ENCODE measurements at regions not wholly inside any gene's neighbourhood (a gene's known extent, or its start where the extent isn't known, plus 50 kb on each side); places are given as distances from the start of the nearest gene placed in this dataset.

DNA sequence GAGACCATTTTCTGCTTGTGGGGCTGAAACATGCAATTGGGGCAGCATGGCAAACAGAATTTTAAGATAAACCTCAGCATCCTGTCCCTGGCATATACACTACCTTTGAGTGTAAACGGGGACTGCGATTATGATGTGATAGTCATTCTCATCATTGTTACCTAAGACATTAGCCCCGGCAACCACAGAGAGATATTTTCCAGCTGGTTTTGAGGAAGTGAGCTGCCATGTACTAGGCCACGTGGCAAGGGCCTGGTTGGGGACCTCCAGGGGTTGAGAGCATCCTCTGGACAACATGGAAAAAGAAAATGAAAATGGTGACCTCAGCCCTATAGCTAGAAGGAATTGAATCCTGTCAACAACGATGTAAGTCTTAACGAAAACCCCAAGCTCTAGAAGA lies 623.6 kb upstream of the CDH18 start:
- Histone ChIP-seq H3K9me3 (ENCODE audit: control insufficient read depth, insufficient read depth, low read length) (no peaks in the 10 kb centered on the region), H3K4me1 (ENCODE audit: control insufficient read depth, insufficient read depth, low read length) (peaks cover 7% of the 10 kb centered on the region), H3K36me3 (ENCODE audit: control insufficient read depth, insufficient read depth, low read length) (no peaks in the 10 kb centered on the region), H3K27me3 (ENCODE audit: control insufficient read depth, insufficient read depth, low read length) (no peaks in the 10 kb centered on the region), H3K9ac (ENCODE audit: low read depth, low read length) (no peak overlapping the region), H3K4me3 (ENCODE audit: low read depth, low read length) (no peak overlapping the region)

DNA sequence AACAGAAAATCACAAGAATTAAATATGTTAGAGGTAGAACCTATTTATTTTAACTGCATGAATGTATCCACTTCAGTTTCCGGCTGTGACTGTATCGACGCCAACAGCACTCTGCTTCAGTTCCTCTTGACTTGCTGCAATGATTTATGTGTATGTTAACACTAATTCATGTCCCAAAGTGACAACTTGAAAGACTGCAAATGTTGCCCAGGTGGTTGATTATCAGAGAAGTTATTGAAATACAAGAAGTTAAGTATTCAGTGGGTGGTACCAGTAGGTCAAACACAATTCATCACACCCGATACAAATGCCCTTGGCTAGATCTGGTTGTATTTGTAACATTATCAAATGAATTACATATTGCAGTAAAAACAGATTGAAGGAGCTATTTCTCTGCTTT lies 622.7 kb upstream of the CDH18 start:
- H3K36me3 ChIP-seq (ENCODE audit: control insufficient read depth, insufficient read depth, low read length), result no peaks in the 10 kb centered on the region
- H3K4me3 ChIP-seq (ENCODE audit: low read depth, low read length), result no peak overlapping the region
- H3K27me3 ChIP-seq (ENCODE audit: control insufficient read depth, insufficient read depth, low read length), result no peaks in the 10 kb centered on the region
- H3K9ac ChIP-seq (ENCODE audit: low read depth, low read length), result no peak overlapping the region
- no peaks in the 10 kb centered on the region for H3K9me3 ChIP-seq (ENCODE audit: control insufficient read depth, insufficient read depth, low read length)
- H3K4me1 ChIP-seq (ENCODE audit: control insufficient read depth, insufficient read depth, low read length), result peaks cover 7% of the 10 kb centered on the region

DNA sequence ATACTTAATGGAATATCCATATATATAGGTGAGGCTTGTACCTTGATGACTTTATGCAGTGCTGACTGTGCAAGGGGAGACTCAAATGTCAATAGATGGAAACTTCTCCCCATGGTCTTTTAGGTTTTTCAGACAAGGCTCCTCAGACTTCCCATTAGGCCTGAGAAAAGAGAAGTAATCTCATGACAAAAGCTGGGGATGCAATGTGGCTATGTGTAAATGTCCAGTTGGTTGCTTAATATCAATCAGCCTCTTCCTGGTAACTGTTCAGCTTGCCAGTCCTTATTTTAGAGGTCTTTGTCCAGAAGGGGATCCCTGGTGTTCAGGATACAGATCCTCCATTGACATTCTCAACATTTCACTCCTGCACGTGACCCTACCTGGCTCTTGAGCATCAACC lies 621.1 kb upstream of the CDH18 start:
- Histone ChIP-seq H3K4me3 (ENCODE audit: low read depth, low read length) (no peak overlapping the region), H3K27me3 (ENCODE audit: control insufficient read depth, insufficient read depth, low read length) (no peaks in the 10 kb centered on the region), H3K9ac (ENCODE audit: low read depth, low read length) (no peak overlapping the region), H3K4me1 (ENCODE audit: control insufficient read depth, insufficient read depth, low read length) (peaks cover 7% of the 10 kb centered on the region), H3K36me3 (ENCODE audit: control insufficient read depth, insufficient read depth, low read length) (no peaks in the 10 kb centered on the region), H3K9me3 (ENCODE audit: control insufficient read depth, insufficient read depth, low read length) (no peaks in the 10 kb centered on the region)

DNA sequence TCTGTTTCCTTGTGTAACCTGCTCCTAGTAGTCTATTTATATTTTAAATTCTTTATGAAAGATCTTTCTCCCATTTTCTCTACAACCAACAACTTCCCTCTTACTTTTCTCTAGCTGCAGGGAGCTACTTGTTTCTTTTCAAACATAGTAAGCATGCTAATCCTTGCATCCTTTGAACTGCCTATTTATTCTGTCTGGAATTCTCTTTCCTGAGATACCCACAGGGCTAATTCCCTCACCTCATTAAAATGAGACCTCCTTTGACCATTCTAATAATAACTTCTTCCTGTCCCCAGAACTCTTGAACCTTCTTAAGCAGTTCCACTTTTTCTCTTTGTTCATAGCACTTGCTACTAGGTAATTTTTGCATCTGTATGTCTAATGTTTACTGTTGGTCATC lies 620.6 kb upstream of the CDH18 start:
- no peak overlapping the region for H3K4me3 ChIP-seq (ENCODE audit: low read depth, low read length)
- H3K9me3 ChIP-seq (ENCODE audit: control insufficient read depth, insufficient read depth, low read length), result no peaks in the 10 kb centered on the region
- H3K27me3 ChIP-seq (ENCODE audit: control insufficient read depth, insufficient read depth, low read length), result no peaks in the 10 kb centered on the region
- H3K4me1 ChIP-seq (ENCODE audit: control insufficient read depth, insufficient read depth, low read length), result peaks cover 7% of the 10 kb centered on the region
- no peak overlapping the region for H3K9ac ChIP-seq (ENCODE audit: low read depth, low read length)
- no peaks in the 10 kb centered on the region for H3K36me3 ChIP-seq (ENCODE audit: control insufficient read depth, insufficient read depth, low read length)

DNA sequence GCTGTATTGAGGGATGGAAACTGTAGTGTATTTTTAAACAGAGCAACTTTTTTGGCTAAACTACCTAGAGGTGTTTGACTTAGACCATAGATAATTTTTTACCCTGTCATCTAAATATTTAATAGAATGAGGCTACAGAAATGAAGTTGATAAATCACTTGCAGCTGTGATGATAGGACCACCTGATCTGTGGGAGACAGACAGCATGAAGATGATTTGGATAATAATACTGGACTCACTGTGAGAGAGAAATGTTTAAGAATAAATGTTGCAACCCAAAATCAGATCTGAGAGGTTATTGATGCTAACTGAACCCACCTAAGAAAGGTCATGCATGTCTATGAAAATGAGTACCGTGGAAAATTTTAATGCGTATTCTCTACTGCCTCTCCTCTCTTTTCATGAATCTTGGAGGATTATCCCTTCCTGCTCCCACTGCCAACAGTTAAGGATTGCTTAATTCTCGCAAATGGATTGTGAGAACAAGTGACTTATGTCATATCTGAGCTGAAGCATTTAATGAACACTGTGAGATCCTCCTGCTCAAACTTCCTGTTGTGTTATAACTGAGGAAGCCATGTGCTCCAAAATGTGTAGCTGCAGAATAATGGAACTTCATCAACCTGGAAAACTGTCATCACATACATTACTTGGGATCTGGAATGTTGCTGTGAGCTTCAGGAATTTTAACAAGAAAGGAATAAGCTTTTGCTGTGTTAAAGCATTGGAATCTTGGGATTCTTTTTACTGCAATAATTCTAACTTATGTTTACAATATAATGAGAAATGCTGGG lies 617.9 kb upstream of the CDH18 start:
- no peak overlapping the region for H3K4me3 ChIP-seq (ENCODE audit: low read depth, low read length)

DNA sequence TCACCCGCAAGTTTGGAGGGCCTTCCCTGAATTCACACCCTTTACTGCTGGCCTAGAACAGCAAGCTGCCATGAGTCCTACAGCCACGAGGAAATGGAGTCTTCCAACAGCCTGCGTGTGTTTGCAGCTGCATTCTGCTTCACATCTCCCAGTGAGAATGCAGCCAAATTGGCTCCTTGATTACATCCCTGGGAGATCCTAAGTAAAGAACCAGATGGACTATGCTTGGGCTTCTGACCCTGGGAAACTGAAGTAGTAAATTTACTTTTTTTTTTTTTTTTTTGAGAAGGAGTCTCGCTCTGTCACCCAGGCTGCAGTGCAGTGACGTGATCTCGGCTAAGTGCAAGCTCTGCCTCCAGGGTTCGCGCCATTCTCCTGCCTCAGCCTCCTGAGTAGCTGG lies 617.0 kb upstream of the CDH18 start:
- H3K36me3 ChIP-seq (ENCODE audit: control insufficient read depth, insufficient read depth, low read length), result no peaks in the 10 kb centered on the region
- H3K4me1 ChIP-seq (ENCODE audit: control insufficient read depth, insufficient read depth, low read length), result peaks cover 9% of the 10 kb centered on the region
- H3K27me3 ChIP-seq (ENCODE audit: control insufficient read depth, insufficient read depth, low read length), result no peaks in the 10 kb centered on the region
- H3K4me3 ChIP-seq (ENCODE audit: low read depth, low read length), result no peak overlapping the region
- no peak overlapping the region for H3K9ac ChIP-seq (ENCODE audit: low read depth, low read length)
- H3K9me3 ChIP-seq (ENCODE audit: control insufficient read depth, insufficient read depth, low read length), result no peaks in the 10 kb centered on the region

More for the DNA sequence above, 617.9 kb upstream of the CDH18 start:
- Histone ChIP-seq H3K36me3 (ENCODE audit: control insufficient read depth, insufficient read depth, low read length) (no peaks in the 10 kb centered on the region), H3K9me3 (ENCODE audit: control insufficient read depth, insufficient read depth, low read length) (no peaks in the 10 kb centered on the region), H3K9ac (ENCODE audit: low read depth, low read length) (no peak overlapping the region), H3K4me1 (ENCODE audit: control insufficient read depth, insufficient read depth, low read length) (peaks cover 9% of the 10 kb centered on the region), H3K27me3 (ENCODE audit: control insufficient read depth, insufficient read depth, low read length) (no peaks in the 10 kb centered on the region)

DNA sequence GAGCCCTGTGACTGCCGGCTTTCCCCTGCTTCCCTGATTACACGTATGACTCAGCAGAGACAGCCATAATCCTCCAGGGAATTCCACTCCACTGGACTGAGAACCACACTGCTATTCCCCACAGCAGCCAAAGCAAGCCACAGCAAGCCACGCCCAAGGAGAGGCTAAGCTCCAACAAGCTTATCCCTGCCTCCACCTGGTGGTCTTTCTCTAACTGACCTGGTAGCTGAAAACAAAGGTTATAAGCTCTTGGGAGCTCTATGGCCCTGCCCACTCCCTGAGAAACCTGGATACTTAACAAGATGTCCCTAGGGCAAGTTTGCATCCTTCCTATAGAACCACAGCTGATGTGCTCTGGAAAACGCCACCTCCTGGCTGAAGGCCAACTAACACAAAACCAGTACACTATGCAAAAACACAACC lies 613.7 kb upstream of the CDH18 start:
- Histone ChIP-seq H3K4me3 (ENCODE audit: low read depth, low read length) (no peak overlapping the region), H3K9ac (ENCODE audit: low read depth, low read length) (no peak overlapping the region), H3K36me3 (ENCODE audit: control insufficient read depth, insufficient read depth, low read length) (no peaks in the 10 kb centered on the region), H3K27me3 (ENCODE audit: control insufficient read depth, insufficient read depth, low read length) (no peaks in the 10 kb centered on the region), H3K9me3 (ENCODE audit: control insufficient read depth, insufficient read depth, low read length) (no peaks in the 10 kb centered on the region), H3K4me1 (ENCODE audit: control insufficient read depth, insufficient read depth, low read length) (peaks cover 2% of the 10 kb centered on the region)

DNA sequence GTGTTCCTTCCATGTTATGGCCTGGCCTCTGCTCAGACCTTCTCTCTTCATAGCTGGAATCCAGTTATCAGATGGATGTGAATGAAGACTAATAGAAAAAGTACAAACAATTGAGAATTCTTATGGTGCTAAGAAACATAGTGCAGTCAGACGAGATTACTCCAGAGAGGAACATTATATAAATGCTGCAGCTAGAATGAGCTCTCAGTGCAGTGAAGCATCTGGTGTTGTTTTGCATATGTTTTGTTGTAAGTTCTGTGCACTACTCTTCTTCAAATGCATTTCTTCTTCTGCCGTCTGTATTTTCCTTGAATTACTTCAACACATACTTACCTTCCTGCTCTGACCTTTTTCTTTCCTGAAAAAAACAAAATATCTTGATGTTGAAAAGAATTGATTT lies 602.4 kb upstream of the CDH18 start:
- Histone ChIP-seq H3K9ac (ENCODE audit: low read depth, low read length) (no peak overlapping the region), H3K4me1 (ENCODE audit: control insufficient read depth, insufficient read depth, low read length) (no peaks in the 10 kb centered on the region), H3K4me3 (ENCODE audit: low read depth, low read length) (no peak overlapping the region), H3K9me3 (ENCODE audit: control insufficient read depth, insufficient read depth, low read length) (no peaks in the 10 kb centered on the region), H3K27me3 (ENCODE audit: control insufficient read depth, insufficient read depth, low read length) (no peaks in the 10 kb centered on the region), H3K36me3 (ENCODE audit: control insufficient read depth, insufficient read depth, low read length) (no peaks in the 10 kb centered on the region)

DNA sequence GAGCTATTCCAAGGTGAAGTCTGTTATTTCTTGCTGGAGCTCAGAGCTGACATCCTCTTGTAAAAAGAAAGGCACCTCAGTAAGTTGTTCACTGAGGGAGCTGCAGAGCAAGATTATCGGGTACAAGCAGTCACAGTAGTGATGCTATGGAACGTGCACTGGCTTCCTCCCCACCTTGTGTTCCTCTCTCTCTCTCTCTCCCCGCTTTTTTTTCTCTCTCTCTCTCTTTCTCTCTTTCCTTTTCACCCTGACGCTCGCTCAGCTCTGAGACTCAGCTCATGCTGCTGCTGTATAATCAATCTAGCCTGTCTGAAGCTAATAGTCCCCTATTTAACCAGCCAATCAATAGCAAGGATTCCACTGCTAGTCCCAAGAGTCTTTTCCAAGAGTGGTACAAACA lies 587.6 kb upstream of the CDH18 start:
- H3K9ac ChIP-seq (ENCODE audit: low read depth, low read length), result no peak overlapping the region
- no peaks in the 10 kb centered on the region for H3K27me3 ChIP-seq (ENCODE audit: control insufficient read depth, insufficient read depth, low read length)
- H3K36me3 ChIP-seq (ENCODE audit: control insufficient read depth, insufficient read depth, low read length), result no peaks in the 10 kb centered on the region
- no peak overlapping the region for H3K4me3 ChIP-seq (ENCODE audit: low read depth, low read length)
- peaks cover 4% of the 10 kb centered on the region for H3K4me1 ChIP-seq (ENCODE audit: control insufficient read depth, insufficient read depth, low read length)
- no peaks in the 10 kb centered on the region for H3K9me3 ChIP-seq (ENCODE audit: control insufficient read depth, insufficient read depth, low read length)

DNA sequence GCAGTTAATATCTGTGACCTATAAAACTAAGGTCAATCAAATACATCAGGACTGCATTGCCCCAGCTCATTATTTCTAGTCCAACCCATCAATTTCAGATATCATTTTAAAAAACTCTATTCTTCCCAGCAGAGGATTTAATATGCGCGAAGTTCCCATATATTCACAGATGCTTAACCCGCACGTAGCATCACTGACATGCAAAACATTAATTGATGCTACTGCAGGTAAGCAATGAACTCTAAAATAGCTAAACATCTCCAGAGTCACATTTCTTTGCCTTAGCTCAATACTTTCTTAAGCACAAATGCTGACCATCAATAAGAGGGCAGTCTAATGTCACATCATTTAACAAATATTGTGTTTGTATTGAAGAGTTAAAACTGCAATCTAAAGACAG lies 586.6 kb upstream of the CDH18 start:
- H3K4me1 ChIP-seq (ENCODE audit: control insufficient read depth, insufficient read depth, low read length), result peaks cover 4% of the 10 kb centered on the region
- no peak overlapping the region for H3K4me3 ChIP-seq (ENCODE audit: low read depth, low read length)
- H3K27me3 ChIP-seq (ENCODE audit: control insufficient read depth, insufficient read depth, low read length), result no peaks in the 10 kb centered on the region
- no peaks in the 10 kb centered on the region for H3K36me3 ChIP-seq (ENCODE audit: control insufficient read depth, insufficient read depth, low read length)
- H3K9me3 ChIP-seq (ENCODE audit: control insufficient read depth, insufficient read depth, low read length), result no peaks in the 10 kb centered on the region
- H3K9ac ChIP-seq (ENCODE audit: low read depth, low read length), result no peak overlapping the region

DNA sequence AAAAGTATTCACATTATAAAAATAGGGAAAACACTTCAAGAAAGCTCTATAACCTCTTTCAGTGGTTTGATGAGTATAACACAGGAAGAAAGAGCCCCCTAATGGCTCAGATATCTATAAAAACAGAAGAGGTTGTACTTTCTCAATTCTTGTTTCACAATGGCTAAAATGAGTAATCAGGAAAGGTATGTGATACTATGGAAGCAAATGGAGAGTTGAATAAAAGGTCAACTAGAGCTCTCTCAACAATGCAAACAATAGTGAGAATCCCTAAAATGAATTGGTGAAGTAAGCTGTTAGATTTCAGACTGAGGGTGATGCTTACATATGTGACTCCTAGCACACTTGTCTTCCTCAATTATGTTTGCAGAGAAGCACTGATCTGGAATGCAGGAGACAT lies 584.6 kb upstream of the CDH18 start:
- H3K4me1 ChIP-seq (ENCODE audit: control insufficient read depth, insufficient read depth, low read length), result peaks cover 4% of the 10 kb centered on the region
- H3K27me3 ChIP-seq (ENCODE audit: control insufficient read depth, insufficient read depth, low read length), result no peaks in the 10 kb centered on the region
- no peaks in the 10 kb centered on the region for H3K36me3 ChIP-seq (ENCODE audit: control insufficient read depth, insufficient read depth, low read length)
- H3K9ac ChIP-seq (ENCODE audit: low read depth, low read length), result no peak overlapping the region
- no peak overlapping the region for H3K4me3 ChIP-seq (ENCODE audit: low read depth, low read length)
- no peaks in the 10 kb centered on the region for H3K9me3 ChIP-seq (ENCODE audit: control insufficient read depth, insufficient read depth, low read length)

DNA sequence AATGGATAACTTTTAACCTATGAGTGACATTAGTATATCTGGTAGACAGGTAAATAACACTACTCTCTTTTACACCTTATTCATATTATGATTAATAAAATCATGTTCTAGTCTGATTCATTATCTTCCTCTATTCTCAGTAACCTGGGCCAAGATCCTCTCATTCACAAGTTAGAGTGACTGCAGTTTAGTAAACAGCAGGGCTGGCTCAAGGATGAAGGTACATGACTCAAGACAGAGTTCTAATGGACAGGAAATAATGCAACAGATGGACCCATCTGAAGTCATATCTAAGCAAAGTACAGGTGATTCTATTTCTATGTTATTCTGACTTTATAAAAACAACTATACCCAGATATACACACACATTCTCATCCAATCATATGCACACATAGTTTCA lies 582.5 kb upstream of the CDH18 start:
- Histone ChIP-seq H3K36me3 (ENCODE audit: control insufficient read depth, insufficient read depth, low read length) (no peaks in the 10 kb centered on the region), H3K27me3 (ENCODE audit: control insufficient read depth, insufficient read depth, low read length) (no peaks in the 10 kb centered on the region), H3K4me1 (ENCODE audit: control insufficient read depth, insufficient read depth, low read length) (peaks cover 4% of the 10 kb centered on the region), H3K9me3 (ENCODE audit: control insufficient read depth, insufficient read depth, low read length) (no peaks in the 10 kb centered on the region), H3K4me3 (ENCODE audit: low read depth, low read length) (no peak overlapping the region), H3K9ac (ENCODE audit: low read depth, low read length) (no peak overlapping the region)

All from iPS-15b (cell line).